D721Med (cell line): ENCODE measurements at regions not wholly inside any gene's neighbourhood (a gene's known extent, or its start where the extent isn't known, plus 50 kb on each side); places are given as distances from the start of the nearest gene placed in this dataset.

Experiments
- DNase-seq: peaks from one replicate; pipeline ENCODE4 v3.0.0; 2011; ENCODE audit warnings: low spot score; ENCODE audit not compliant: insufficient read length
- FAIRE-seq: peaks from 2 replicates; lab custom pipeline; 2011; peaks lifted over from hg19 to GRCh38; lab: Jason Lieb, UNC
- CTCF ChIP-seq: IDR thresholded peaks from 2 replicates; pipeline ENCODE4 v1.5.1; 2012; ENCODE audit warnings: mild to moderate bottlenecking, control low read depth; ENCODE audit not compliant: insufficient read depth; ENCODE audit errors: missing control alignments

- DNase-seq, result no peak
- FAIRE-seq, result no peak
- no peak for TF ChIP-seq CTCF
Observed at GRCh38 chr13:44112700-44113329, 233.1 kb downstream of the LACC1 start.

GRCh38 chr13:44116562-44117332 lies 237.0 kb downstream of the LACC1 start:
- DNase-seq (no peak), FAIRE-seq (no peak)
- TF ChIP-seq CTCF, result no peak

- DNase-seq, result no peak
- FAIRE-seq, result no peak
- TF ChIP-seq CTCF, result no peak
Observed at GRCh38 chr13:44117351-44117750, 237.6 kb downstream of the LACC1 start.

DNA sequence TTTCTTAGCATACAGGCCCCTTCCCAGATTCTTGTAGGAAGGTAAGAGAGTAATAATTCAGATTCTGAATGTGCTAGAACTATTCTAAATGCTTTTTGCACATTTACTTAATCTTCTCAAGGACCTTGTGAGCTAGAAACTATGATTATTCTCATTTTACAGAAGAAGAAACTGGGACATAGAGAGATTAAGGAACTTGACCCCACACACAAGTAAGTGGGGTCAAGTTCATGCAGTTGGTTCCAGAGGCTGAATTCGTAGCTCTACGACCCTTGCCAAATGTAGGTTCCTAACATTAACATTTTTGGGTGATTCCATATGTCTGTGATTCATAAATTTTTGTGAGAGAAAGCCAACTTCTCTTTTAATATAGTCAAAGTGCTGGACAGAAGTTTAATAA lies 238.1 kb downstream of the LACC1 start:
- DNase-seq, result no peak
- FAIRE-seq, result no peak
- no peak for TF ChIP-seq CTCF

GRCh38 chr13:44118881-44119280 lies 239.2 kb downstream of the LACC1 start:
- FAIRE-seq (no peak), DNase-seq (no peak)
- TF ChIP-seq CTCF, result no peak

DNA sequence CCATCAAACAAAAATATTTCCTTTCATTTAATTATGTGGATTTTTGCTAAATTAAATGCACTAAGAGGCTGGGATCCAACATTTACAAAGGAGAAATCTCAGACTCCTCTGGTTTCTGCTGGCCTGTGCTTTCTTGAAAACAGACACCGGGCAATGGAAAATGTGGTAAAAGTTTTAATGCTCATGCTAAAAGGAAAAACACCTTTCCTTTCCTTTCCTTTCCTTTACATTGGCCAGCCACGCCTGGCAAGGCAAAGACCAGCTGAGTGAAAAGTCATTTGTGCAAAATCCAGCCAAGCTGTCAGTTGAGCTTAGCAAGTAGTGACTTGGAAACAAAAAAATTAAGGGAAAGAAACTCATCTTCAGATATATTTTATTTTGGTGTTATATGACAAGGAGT lies 240.3 kb downstream of the LACC1 start:
- TF ChIP-seq CTCF, result no peak
- DNase-seq, result no peak

More for the DNA sequence above, 240.3 kb downstream of the LACC1 start:
- FAIRE-seq, result no peak
